ENCODE measurements at regions not wholly inside any gene's neighbourhood (a gene's known extent, or its start where the extent isn't known, plus 50 kb on each side); places are given as distances from the start of the nearest gene placed in this dataset.
"Not testable (repeated sequence)": the region's sequence is repeated elsewhere in the genome, so short reads cannot be mapped to it uniquely, and the experiment has no call there.

GRCh38 chr2:204157684-204158083 lies 221.1 kb downstream of the ICOS start:
- DNase-seq (ENCODE audit: low spot score in 2 of 2), result no peak
- Histone ChIP-seq H3K4me1 (peaks cover 0 to 2% (median 0%) of the 10 kb centered on the region in 4 donors), H3K27ac (no peak overlapping the region), H3K36me3 (no peaks in the 10 kb centered on the region), H3K9me3 (peaks cover 0 to 9% (median 0%) of the 10 kb centered on the region in 4 donors), H3K27me3 (no peaks in the 10 kb centered on the region), H3K4me3 (no peak overlapping the region)
- TF ChIP-seq POLR2A (IDR thresholded peaks at IDR 0.05) (no peak), EP300 (IDR thresholded peaks at IDR 0.05) (no peak)
- TF ChIP-seq, protein P1, sequence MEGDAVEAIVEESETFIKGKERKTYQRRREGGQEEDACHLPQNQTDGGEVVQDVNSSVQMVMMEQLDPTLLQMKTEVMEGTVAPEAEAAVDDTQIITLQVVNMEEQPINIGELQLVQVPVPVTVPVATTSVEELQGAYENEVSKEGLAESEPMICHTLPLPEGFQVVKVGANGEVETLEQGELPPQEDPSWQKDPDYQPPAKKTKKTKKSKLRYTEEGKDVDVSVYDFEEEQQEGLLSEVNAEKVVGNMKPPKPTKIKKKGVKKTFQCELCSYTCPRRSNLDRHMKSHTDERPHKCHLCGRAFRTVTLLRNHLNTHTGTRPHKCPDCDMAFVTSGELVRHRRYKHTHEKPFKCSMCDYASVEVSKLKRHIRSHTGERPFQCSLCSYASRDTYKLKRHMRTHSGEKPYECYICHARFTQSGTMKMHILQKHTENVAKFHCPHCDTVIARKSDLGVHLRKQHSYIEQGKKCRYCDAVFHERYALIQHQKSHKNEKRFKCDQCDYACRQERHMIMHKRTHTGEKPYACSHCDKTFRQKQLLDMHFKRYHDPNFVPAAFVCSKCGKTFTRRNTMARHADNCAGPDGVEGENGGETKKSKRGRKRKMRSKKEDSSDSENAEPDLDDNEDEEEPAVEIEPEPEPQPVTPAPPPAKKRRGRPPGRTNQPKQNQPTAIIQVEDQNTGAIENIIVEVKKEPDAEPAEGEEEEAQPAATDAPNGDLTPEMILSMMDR (IDR thresholded peaks at IDR 0.05), result no peak

DNA sequence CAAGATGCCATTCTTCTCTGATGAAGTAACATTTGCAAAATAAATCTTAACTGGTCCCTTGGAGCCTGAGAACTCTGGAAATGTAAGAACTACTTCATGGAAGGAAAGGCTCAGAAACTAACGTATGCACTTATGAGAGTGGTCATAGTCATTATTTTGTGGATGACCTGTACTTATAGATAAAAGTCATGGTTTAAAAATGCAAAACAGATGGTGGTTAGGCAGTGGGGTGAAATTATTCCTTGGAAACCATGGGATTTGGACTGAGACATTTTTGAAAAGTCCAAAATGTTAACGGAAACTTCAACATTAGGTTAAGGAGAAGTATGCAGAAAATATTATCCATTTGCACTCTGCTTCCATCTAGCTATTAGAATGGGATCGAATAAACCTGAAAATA lies 223.0 kb downstream of the ICOS start:
- Histone ChIP-seq H3K36me3 (no peaks in the 10 kb centered on the region), H3K27me3 (no peaks in the 10 kb centered on the region), H3K9me3 (peaks cover 0 to 13% (median 0%) of the 10 kb centered on the region in 4 donors), H3K4me1 (no peaks in the 10 kb centered on the region), H3K4me3 (no peak overlapping the region), H3K27ac (no peak overlapping the region)
- 55 to 66% methylated on average over 3 of the region's 3 CpGs for WGBS, 2 donors
- TF ChIP-seq, protein P1 (IDR thresholded peaks at IDR 0.05), result no peak
- TF ChIP-seq EP300 (IDR thresholded peaks at IDR 0.05) (no peak), POLR2A (IDR thresholded peaks at IDR 0.05) (no peak)
- DNase-seq (ENCODE audit: low spot score in 2 of 2), result no peak

DNA sequence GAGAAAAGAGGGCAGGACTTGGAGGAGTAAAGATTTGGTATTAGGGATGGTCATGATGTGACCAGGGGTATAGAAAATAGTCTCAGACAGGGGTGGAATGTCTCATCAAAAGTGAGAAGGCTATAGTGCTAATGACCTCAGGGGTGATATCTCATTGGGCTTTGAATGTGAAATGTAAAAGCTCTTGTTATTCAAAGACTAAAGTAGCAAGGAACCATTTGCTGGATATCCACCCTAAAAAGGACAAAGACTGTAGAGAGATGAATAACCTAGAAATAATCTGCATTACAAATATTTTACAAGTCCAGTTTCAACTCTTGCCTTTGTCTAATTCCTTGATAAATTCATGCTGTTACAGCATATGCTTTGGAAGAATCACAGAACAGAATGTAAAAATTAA lies 224.4 kb downstream of the ICOS start:
- no peak overlapping the region for H3K27ac ChIP-seq
- DNase-seq (ENCODE audit: low spot score in 2 of 2), result no peak
- H3K9me3 ChIP-seq, result peaks cover 0 to 13% (median 0%) of the 10 kb centered on the region in 4 donors
- no peaks in the 10 kb centered on the region for H3K36me3 ChIP-seq
- H3K27me3 ChIP-seq, result no peaks in the 10 kb centered on the region
- H3K4me3 ChIP-seq, result no peak overlapping the region
- TF ChIP-seq POLR2A (IDR thresholded peaks at IDR 0.05), result no peak
- TF ChIP-seq EP300 (IDR thresholded peaks at IDR 0.05), result no peak
- TF ChIP-seq, protein P1 (IDR thresholded peaks at IDR 0.05), result no peak
- H3K4me1 ChIP-seq, result no peaks in the 10 kb centered on the region

GRCh38 chr2:204161886-204162285 lies 225.3 kb downstream of the ICOS start:
- DNase-seq (ENCODE audit: low spot score in 2 of 2), result no peak
- Histone ChIP-seq H3K4me3 (no peak overlapping the region), H3K36me3 (no peaks in the 10 kb centered on the region), H3K27ac (no peak overlapping the region), H3K9me3 (peaks cover 0 to 13% (median 0%) of the 10 kb centered on the region in 4 donors), H3K27me3 (no peaks in the 10 kb centered on the region), H3K4me1 (no peaks in the 10 kb centered on the region)
- TF ChIP-seq, protein P1 (IDR thresholded peaks at IDR 0.05), result no peak
- TF ChIP-seq POLR2A (IDR thresholded peaks at IDR 0.05) (no peak), EP300 (IDR thresholded peaks at IDR 0.05) (no peak)
- 78 to 81% methylated on average over 3 of the region's 3 CpGs for WGBS, 2 donors

DNA sequence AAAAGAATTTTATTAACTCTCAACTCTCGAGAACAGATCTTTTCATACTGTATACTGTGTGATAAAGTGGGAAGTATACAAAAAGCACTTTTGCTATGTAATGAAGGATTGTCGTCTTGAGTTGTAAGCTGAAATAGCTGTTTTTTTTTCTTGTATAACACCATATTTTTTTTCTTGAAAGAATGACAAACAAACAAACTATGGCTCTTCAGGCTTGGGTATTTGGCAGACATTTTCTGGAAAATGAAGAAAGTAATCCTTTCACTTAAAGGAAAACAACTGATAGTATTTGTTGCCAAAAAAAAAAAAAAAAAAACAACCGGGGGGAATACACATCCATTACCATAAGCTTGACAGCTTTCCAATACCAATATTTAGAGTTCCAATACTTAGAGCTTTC lies 230.4 kb downstream of the ICOS start:
- 48 to 54% methylated on average over 3 of the region's 3 CpGs for WGBS, 2 donors
- H3K27me3 ChIP-seq, result no peaks in the 10 kb centered on the region
- H3K4me1 ChIP-seq, result no peaks in the 10 kb centered on the region
- no peaks in the 10 kb centered on the region for H3K36me3 ChIP-seq
- no peak overlapping the region for H3K4me3 ChIP-seq
- no peak for DNase-seq (ENCODE audit: low spot score in 2 of 2)
- H3K9me3 ChIP-seq, result peaks cover 0 to 4% (median 0%) of the 10 kb centered on the region in 4 donors
- H3K27ac ChIP-seq, result no peak overlapping the region
- TF ChIP-seq POLR2A (IDR thresholded peaks at IDR 0.05) (no peak), EP300 (IDR thresholded peaks at IDR 0.05) (no peak)
- TF ChIP-seq, protein P1 (IDR thresholded peaks at IDR 0.05), result no peak

GRCh38 chr2:204167670-204168069 lies 231.1 kb downstream of the ICOS start:
- H3K4me3 ChIP-seq; H3K36me3 ChIP-seq; H3K27me3 ChIP-seq; H3K9me3 ChIP-seq; H3K27ac ChIP-seq; DNase-seq (ENCODE audit: low spot score in 2 of 2); H3K4me1 ChIP-seq: not testable (repeated sequence)
- 90 to 97% methylated on average over 6 of the region's 6 CpGs for WGBS, 2 donors
